ENCODE measurements at regions not wholly inside any gene's neighbourhood (a gene's known extent, or its start where the extent isn't known, plus 50 kb on each side); places are given as distances from the start of the nearest gene placed in this dataset.

DNA sequence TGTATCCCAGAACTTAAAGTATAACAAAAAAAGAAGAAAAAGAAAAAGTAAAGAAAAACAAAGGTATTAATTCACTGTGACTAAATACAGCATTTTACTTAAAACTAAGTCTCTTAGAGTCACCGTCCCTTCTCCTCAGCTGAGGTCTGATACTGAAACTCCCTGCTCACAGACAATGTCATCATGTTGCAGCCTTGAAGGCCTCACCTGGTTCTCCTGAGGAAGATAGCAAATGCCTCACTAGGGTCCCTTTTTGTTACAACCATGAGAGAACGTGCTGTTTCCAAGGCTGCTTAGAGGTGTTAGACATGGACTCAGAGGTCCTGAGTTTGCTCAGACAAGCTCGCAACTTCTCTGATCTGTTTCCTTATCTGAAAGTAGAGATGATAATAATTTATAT is 357.2 kb downstream of the MTRR start:
- no peak for ATAC-seq
- intact Hi-C loops (cut with micrococcal nuclease), result no loop called here
- DNase-seq, result no peak

DNA sequence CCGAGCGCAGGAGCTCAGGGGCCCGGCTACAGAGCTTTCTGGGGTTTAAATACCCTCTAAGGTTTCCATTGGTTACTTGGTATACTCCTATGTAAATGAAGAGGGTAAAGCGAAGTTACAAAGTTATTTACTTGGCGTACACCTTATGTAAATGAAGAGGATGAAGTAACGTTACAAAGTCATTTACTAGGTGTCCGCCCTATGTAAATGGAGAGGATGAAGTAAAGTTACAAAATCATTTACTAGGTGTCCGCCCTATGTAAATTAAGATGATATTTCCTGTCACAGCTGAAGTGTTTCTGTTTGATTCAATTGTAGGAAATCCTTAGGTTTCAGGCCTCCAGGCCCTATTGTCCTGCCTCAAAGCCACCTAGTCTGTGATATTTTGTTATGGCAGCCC is 358.2 kb downstream of the MTRR start:
- intact Hi-C loops (cut with micrococcal nuclease), result no loop called here
- no peak for DNase-seq
- no peak for ATAC-seq

DNA sequence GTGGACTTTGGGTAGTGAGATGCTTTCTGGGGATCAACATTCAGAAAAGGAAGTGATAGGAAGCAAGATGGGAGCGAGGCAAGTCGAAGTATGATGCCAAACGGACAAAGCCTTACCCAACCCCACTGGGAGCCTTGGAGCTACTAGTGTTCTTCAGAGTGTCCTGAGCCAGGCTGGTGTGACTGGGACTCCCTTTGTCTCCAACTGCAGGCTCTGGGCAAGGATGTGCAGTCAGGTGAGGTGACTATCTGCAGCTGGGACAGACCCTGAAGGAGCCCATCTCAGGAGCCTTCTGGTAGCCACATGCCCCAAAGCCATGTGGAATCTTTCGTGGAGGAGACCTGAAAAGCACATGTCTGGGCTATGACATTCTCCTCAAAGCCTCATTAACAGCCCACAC is 360.6 kb downstream of the MTRR start:
- DNase-seq (no peak), ATAC-seq (no peak)
- intact Hi-C loops (cut with micrococcal nuclease), result no loop called here

DNA sequence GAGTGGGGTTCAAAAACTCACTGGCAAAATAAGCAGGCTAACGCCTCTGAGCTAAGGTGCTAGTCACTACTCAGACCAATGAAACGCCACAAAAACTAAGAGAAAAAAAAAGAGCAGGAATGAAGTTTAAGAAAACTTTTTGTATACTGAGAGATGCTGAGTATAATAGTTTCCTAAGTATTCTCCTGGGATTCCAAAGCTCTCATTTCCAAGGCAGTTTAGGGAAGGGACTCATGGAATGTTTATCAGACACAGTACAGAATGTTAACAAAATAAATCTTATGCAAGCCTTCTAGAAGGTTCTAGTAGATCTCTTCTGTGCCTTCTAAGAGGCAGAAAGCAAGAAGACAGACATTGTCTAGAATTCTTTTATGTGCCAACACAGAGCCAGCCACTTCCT is 361.9 kb downstream of the MTRR start:
- DNase-seq (no peak), ATAC-seq (no peak)
- intact Hi-C loops (cut with micrococcal nuclease), result no loop called here

DNA sequence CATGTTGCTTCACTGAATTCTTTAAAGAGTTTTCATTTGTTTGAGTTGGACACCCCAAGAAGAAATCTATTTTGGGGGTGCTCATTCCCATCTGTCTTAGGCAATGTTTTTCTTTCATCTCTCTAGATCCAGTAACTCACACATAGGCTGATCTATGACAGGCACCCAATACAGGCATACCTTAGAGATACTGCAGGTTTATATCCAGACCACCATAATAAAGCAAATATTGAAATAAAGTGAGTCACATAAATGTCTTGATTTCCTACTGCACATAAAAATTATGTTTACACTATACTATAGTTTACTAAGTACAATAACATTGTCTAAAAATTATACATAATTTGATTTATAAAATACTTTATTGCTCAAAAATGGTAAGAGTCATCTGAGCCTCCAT is 364.5 kb downstream of the MTRR start:
- DNase-seq (no peak), ATAC-seq (no peak)
- intact Hi-C loops (cut with micrococcal nuclease), result no loop called here

DNA sequence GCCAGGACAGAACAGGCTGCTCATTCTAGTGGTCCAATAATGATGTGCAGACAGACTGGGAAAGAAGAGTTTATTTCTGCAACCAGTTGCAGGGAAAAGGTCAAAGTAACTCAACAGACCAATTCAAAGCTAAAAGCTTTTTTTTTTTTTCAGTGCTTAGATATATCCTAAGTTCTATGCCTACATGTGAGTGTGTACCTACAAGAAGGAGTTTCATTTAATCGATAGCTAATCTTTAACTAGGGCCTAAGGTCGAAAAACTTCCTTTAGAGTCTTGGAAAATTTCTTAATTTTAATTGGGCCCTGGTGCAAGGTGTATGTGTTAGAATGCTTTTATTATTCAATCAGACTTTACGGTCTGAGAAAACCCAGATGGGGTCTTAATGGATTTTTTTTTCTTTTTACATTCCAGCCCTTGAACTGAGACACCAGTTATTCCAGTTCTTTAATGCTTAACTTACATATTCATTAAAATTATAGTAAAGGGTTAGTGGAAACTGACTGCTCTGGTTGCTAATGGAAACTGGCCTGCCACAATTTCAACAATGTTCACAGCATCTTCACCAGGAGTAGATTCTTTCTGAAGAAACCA is 365.3 kb downstream of the MTRR start:
- ATAC-seq, result no peak
- intact Hi-C loops (cut with micrococcal nuclease), result no loop called here

DNA sequence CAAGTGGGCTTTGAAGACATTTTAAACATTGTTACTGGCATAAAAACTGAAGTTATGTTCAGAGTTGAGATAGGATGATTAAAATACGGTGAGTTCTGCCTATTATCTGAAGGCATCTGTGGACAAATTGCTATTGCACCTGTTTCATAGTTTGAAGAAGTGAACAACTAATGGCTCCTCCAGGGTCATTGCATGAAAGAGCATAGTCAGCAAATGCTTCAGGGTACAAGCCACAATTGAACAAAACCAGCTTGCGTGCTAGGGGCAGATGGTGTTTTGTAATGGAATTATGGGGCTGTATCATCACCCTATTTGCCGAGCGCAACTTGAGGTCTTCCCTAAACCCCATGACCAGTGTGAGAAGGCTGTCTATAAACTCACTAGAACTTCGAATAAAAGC is 369.1 kb downstream of the MTRR start:
- intact Hi-C loops (cut with micrococcal nuclease), result no loop called here
- DNase-seq (no peak), ATAC-seq (no peak)

More for the DNA sequence above, 365.3 kb downstream of the MTRR start:
- DNase-seq, result no peak

DNA sequence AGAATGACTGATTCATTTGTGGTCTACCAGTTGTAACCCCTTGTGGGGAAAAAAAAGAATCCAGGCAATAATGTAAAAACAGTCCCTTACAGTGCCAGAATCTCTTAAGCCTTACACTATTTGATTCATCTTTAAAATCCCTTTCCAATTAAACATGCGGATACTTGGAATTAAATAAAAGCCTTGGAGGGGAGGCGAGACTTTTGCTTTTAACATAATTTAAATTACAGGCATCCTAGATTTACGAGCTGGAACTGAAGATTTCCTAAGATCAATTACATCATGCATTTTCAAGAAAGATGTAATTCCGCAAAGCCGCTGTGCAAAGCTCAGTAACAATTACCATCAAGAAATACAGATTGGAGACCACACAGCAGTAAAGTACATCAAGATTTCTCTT is 370.2 kb downstream of the MTRR start:
- DNase-seq (no peak), ATAC-seq (no peak)
- intact Hi-C loops (cut with micrococcal nuclease), result no loop called here

DNA sequence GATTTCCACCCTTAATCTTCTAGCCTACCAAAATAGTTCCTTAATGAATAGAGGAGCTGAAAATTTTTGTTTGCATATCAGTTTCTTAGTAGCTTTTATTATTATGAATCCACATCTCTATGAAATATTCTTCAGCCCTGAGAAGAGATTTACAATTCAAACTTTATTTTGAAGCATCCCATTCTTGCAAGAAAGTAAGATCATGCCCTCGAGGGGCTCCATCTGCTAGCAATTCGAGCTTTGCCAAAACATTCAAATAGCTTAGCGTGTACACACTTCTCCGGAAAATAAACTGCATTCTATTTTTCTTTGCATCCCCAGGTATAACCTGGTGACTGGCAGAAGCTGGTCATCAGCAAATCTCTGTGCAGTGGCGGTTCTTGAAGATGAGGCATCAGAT is 370.7 kb downstream of the MTRR start:
- no peak for ATAC-seq

DNA sequence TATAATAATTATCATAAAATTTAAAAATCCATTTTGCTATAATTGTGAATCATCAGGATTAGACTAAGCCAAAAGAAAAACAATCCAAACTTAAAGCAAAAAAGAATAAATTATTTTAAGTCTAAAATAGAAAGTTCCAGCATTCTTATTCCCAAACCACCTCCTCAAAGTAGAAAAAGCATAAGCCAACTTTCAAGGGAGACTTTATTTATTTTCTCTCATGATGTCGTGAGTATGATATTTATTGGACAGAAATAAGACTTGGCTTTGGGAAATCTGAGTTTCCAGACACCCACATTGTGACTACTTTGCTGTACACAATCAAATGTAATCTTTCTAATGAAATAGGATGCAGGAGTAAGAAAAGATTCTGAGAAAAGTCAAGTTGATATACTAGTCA is 372.1 kb downstream of the MTRR start:
- intact Hi-C loops (cut with micrococcal nuclease), result no loop called here

More for the DNA sequence above, 370.7 kb downstream of the MTRR start:
- intact Hi-C loops (cut with micrococcal nuclease), result no loop called here
- DNase-seq, result no peak

DNA sequence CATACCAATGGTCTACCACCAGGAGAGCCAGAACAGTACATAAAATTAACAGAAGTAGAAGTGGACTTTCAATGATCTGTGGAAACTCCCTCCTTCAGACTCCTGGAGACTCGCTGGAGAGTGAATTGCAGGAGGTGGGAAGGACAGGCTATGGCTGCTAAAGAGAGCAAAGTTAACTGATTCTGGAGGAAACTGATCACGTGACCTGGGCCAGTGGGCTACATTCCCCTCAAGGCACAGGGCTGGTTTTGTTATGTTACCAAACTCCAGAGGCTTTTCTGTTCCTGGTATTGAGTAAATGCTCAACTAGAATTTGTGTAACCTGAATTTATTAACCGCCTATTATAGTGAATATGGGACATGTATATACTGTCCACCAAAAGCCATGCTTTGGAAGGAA is 372.6 kb downstream of the MTRR start:
- intact Hi-C loops (cut with micrococcal nuclease), result no loop called here
- DNase-seq (no peak), ATAC-seq (no peak)

More for the DNA sequence above, 372.1 kb downstream of the MTRR start:
- ATAC-seq (no peak), DNase-seq (no peak)

DNA sequence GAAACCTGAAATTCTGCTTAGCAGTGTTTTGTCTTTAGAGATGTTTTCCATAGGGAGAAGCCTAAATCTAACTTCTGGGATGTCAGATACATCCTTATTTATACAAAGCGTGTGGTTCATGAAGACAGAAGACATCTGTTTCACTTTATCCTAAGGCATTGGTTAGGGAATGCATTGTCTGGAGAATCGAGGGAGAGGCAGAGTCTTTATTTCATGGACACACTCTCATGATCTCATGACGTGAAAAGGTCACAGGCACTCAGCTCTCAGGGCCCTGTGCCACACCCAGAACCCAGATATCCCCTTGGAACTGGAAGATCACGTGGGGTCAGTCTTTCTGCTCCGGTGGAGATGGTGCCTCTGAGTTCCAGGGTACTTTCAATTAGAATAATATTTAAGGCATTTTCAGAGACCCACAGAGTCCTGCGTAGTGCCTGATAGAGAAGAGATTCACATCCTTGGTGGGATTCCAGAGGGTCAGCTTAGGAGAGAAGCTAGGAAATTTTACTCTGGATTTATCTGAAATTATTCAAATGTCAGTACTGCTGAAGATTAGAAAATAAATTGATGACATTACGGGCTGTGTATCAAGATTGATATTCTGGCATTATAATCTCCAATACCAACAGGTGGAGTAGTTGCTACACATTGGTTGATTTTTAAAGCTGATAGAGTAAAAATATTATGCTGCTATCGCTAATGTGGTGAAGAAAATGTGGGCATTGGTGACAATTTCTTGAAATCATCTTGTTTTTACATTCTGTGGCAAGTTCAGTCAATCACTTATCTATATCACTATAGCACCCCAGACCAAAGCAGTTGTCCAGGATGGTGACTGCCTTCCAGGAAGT is 378.3 kb downstream of the MTRR start:
- no peak for DNase-seq
- intact Hi-C loops (cut with micrococcal nuclease), result no loop called here
- ATAC-seq, result no peak

DNA sequence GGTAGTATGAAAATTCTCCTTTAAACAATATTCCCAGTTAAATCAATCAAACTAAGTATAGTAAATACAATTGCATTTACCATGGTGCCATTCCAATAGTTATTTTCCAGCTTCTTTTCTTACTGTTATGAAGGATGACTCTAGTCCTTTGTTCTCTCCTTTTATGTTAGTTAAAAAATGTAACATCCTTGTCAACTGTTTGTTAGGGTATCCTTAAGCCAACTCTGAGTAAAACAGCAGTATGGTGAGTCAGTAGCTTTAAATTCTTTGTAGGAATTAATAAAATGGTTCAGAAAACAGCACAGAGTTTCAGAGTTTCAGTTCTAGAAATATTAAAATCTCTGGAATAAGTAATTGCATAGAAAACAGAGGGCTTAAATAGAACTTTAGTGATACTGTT is 384.4 kb downstream of the MTRR start:
- ATAC-seq (no peak), DNase-seq (no peak)
- intact Hi-C loops (cut with micrococcal nuclease), result no loop called here

DNA sequence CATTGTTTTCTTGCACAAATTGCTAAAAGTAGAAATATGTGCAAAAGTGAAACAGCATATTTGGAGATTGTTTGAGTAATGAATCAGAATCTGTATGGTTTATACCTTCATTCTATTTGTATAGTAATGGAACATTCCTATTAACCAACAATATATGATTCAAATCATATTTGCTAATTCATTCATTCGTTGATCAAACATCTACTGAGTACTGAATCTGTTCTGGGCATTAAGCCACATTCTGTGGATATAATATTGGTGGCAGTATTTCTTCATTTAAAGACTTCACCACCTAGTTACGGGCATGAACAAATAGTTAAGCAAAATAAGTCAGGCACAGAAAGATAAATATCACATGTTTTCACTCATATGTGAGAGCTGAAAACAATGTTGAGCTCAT is 385.7 kb downstream of the MTRR start:
- no peak for DNase-seq
- no peak for ATAC-seq
- intact Hi-C loops (cut with micrococcal nuclease), result no loop called here

DNA sequence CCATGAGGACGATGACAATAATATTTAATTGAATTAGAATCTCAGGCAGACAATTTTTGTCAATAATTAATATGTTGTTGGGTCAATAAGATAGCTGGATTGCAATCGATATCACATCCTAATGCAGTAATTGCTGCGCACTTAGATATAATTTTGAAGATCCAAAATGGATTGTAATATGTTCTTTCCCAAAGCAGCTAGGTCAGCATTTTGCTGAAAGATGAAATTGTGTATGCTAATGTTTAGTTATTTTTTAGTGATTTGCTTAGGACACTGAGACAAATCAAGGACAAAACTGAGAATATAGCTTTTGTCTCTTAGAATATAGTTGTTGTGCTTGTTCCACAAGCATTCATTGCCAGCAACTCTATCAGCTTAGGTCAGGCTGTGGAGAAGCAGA is 389.9 kb downstream of the MTRR start:
- intact Hi-C loops (cut with micrococcal nuclease), result no loop called here
- ATAC-seq (no peak), DNase-seq (no peak)

DNA sequence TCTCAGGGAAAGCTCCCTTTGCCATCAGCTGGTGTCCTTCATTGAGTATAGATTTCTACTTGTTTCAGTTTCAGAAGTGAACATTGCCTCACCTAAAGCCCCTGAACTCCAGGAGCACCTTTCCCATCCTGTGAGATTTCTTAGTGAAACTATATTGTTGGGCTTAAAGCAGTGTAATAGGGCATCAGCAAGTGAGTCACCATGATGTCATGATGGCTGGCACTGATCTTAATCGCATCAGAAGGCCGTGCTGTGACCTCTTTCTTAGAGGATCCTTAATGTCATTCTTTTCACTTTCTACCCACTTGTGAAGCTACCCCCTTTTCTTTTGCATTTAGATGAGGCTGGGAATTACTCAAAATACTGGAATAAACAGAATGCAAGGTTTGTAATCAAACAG is 401.3 kb downstream of the MTRR start:
- no peak for ATAC-seq
- intact Hi-C loops (cut with micrococcal nuclease), result no loop called here
- no peak for DNase-seq

DNA sequence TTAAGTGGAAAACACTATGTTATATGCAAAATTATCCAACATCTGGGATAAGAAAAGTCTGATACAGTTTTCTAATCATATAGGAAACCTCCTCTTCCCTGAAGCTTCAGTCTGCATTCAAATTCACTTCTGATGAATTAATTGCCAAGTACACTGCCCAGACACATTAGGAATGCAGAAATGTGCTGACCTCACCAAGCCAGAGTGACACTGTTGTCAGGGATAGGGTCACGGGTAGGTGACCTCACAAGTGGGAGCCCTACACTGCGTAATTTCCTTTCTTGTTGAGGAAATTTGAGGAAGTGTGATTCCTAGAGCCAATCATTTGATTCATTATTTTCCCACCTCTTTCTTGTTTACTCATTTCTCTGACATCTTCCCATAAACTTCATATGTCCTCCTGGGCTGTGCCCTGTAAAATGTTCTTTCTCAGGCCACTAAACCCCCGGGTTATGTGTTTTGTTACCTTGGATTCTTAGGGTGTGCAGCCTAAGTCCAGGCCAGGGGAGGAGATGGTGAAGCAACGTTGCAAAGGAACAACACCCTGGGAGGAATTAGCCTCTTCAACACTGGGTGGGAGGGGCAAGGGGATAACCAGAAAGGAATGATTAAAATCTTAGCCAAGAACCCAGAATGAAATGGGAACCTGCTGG is 411.9 kb downstream of the MTRR start:
- intact Hi-C loops (cut with micrococcal nuclease), result no loop called here
- ATAC-seq (no peak), DNase-seq (no peak)

DNA sequence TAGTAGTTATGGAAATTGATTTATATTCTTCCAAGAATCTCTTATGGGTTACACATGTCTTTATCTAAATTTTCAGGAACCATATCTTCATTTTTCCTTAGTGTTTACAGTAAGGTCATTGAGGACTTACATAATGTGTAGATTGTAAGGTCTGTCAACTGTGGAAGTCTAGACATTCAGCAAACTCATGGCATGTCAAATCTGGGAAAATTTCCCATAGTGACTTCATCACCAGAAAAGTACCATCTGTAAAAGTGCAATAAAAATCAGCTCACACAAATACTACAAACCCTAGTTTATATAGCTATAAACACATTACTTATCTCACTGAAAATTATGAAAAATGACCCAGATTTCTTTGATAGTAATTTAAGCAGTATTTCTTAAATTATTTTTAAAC is 419.4 kb downstream of the MTRR start:
- ATAC-seq, result no peak
- intact Hi-C loops (cut with micrococcal nuclease), result no loop called here
- DNase-seq, result no peak

DNA sequence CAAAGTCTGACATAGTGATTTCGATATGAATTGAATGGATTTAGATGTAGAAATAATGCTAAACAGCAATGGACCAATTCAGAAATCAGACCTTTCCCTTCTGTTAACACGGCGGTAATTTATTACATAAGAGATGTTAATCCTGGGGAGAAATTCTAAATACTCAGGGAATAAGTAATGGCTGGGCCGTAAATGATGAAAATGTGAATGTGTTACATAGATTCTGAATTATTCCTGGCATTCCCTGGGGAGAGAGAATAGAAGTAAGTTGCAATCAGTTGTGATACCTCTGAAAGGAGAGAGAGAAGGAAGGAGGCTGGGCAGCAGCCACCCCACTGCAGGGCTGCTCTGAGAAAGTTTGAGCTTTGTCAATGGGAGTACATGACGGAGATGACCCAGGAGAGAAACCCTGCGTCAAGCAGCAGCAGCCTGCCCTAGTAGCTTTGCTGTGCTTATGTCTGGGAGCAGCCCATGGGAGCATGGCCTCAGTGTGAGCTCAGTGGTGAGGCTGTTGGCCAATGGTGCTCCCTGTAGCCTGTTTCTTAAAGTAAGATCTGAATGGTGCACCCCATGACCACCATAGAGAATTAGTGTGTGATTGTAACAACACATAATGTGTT is 420.1 kb downstream of the MTRR start:
- DNase-seq, result no peak
- intact Hi-C loops (cut with micrococcal nuclease), result no loop called here

DNA sequence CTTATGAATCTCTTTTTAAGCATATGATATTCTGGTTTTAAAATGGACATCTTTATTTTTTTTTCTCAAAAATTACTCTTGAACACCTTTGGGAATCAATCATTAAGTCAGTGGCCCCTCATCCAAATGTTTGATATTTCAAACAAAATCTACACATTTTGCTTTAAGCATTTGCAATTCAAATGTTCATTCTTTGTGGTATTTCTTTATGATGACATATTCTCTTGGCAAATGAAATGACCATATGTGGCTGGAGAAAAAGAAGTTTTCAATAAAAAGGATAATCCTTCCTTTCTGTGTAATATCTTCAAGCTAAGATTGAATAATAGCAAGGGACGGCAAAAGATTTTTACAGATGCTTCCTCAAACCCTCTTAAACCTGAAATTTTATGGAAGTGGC is 420.8 kb downstream of the MTRR start:
- no peak for ATAC-seq
- intact Hi-C loops (cut with micrococcal nuclease), result no loop called here

More for the DNA sequence above, 420.1 kb downstream of the MTRR start:
- no peak for ATAC-seq

More for the DNA sequence above, 420.8 kb downstream of the MTRR start:
- no peak for DNase-seq

Data from left ventricle myocardium superior (tissue), 1 donor.